GM12878 (cell line): ENCODE measurements at regions not wholly inside any gene's neighbourhood (a gene's known extent, or its start where the extent isn't known, plus 50 kb on each side); places are given as distances from the start of the nearest gene placed in this dataset.

Experiments used
- BCL3 ChIP-seq: IDR thresholded peaks from 2 replicates; pipeline ENCODE4 v1.6.1; 2011; ENCODE audit warnings: borderline replicate concordance, low read depth, mild to moderate bottlenecking, moderate library complexity, low read length; ENCODE audit not compliant: insufficient read depth, poor library complexity, severe bottlenecking
- CBFB ChIP-seq: IDR thresholded peaks from 2 replicates; pipeline ENCODE4 v1.6.1; 2016; ENCODE audit warnings: antibody characterized with exemption, low read depth
- E4F1 ChIP-seq: fragments of 450-650 bp; IDR thresholded peaks from 2 replicates; pipeline ENCODE4 v1.6.1; 2018; ENCODE audit warnings: borderline replicate concordance, mild to moderate bottlenecking; ENCODE audit not compliant: partially characterized antibody
- KAT2A ChIP-seq: conservative IDR thresholded peaks from 2 replicates; pipeline ENCODE4 v1.6.1; 2011; ENCODE audit warnings: low read depth, low read length; ENCODE audit not compliant: control insufficient read depth
- LARP7 ChIP-seq: fragments of 450-650 bp; IDR thresholded peaks from 2 replicates; pipeline ENCODE4 v1.6.1; 2017; ENCODE audit warnings: mild to moderate bottlenecking
- NFYA ChIP-seq: IDR thresholded peaks from 2 replicates; pipeline ENCODE4 v1.6.1; 2011; ENCODE audit warnings: low read depth, mild to moderate bottlenecking, low read length, improper control_type of control experiment, borderline replicate concordance
- NKRF ChIP-seq: fragments of 450-650 bp; conservative IDR thresholded peaks from 2 replicates; pipeline ENCODE4 v1.6.1; 2017; ENCODE audit warnings: mild to moderate bottlenecking, moderate library complexity
- SMAD1 ChIP-seq: fragments of 450-650 bp; IDR thresholded peaks from 2 replicates; pipeline ENCODE4 v1.6.1; 2018; ENCODE audit warnings: mild to moderate bottlenecking, low read depth; ENCODE audit not compliant: partially characterized antibody
- SUZ12 ChIP-seq: fragments of 200-600 bp; sonication (generic); IDR thresholded peaks from one replicate; pipeline ENCODE4 v1.6.1; 2018; ENCODE audit warnings: antibody characterized with exemption, mild to moderate bottlenecking; ENCODE audit not compliant: unreplicated experiment
- ZBTB33 ChIP-seq: fragments of 450-650 bp; IDR thresholded peaks from 2 replicates; pipeline ENCODE4 v1.6.1; 2017; ENCODE audit warnings: mild to moderate bottlenecking
- ZNF384 ChIP-seq: IDR thresholded peaks from 2 replicates; pipeline ENCODE4 v1.6.1; 2012; ENCODE audit warnings: low read depth, mild to moderate bottlenecking, low read length, improper control_type of control experiment, borderline replicate concordance
- ZSCAN29 ChIP-seq: fragments of 450-650 bp; IDR thresholded peaks from 2 replicates; pipeline ENCODE4 v1.6.1; 2017; ENCODE audit warnings: mild to moderate bottlenecking, moderate library complexity
- TF ChIP-seq, protein P1 (sequence below): IDR thresholded peaks from 2 replicates; pipeline ENCODE4 v1.6.1; 2012; ENCODE audit warnings: mild to moderate bottlenecking, low read depth, low read length
- TF ChIP-seq, protein P2 (sequence below): fragments of 450-650 bp; IDR thresholded peaks from 2 replicates; pipeline ENCODE4 v1.6.1; 2014; ENCODE audit warnings: mild to moderate bottlenecking

DNA sequence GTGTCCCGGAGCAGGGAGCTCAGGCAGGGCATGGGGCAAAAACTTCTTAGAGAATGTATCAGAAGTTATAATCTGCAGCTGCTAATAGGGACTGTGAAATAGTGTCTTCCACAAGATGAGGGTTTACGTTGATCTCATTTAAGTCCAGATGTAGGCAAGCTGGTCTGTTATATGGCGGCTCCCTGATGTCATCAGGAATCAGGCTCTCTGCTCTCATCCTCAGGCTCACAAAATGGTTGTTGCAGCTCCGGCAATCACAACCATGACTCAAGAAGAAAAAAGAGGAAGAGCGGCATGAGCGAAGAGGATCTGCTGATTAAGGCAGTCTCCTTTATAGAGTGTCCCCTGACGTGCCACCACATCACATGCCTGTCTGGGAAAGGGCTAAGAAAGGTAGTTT lies 191.3 kb downstream of the KLF5 start (continued):
- TF ChIP-seq, protein P1, sequence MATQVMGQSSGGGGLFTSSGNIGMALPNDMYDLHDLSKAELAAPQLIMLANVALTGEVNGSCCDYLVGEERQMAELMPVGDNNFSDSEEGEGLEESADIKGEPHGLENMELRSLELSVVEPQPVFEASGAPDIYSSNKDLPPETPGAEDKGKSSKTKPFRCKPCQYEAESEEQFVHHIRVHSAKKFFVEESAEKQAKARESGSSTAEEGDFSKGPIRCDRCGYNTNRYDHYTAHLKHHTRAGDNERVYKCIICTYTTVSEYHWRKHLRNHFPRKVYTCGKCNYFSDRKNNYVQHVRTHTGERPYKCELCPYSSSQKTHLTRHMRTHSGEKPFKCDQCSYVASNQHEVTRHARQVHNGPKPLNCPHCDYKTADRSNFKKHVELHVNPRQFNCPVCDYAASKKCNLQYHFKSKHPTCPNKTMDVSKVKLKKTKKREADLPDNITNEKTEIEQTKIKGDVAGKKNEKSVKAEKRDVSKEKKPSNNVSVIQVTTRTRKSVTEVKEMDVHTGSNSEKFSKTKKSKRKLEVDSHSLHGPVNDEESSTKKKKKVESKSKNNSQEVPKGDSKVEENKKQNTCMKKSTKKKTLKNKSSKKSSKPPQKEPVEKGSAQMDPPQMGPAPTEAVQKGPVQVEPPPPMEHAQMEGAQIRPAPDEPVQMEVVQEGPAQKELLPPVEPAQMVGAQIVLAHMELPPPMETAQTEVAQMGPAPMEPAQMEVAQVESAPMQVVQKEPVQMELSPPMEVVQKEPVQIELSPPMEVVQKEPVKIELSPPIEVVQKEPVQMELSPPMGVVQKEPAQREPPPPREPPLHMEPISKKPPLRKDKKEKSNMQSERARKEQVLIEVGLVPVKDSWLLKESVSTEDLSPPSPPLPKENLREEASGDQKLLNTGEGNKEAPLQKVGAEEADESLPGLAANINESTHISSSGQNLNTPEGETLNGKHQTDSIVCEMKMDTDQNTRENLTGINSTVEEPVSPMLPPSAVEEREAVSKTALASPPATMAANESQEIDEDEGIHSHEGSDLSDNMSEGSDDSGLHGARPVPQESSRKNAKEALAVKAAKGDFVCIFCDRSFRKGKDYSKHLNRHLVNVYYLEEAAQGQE = no peak
- TF ChIP-seq BCL3 = no peak
- TF ChIP-seq KAT2A = no peak
- TF ChIP-seq ZSCAN29 = no peak
- TF ChIP-seq LARP7 = no peak
- TF ChIP-seq, protein P2, sequence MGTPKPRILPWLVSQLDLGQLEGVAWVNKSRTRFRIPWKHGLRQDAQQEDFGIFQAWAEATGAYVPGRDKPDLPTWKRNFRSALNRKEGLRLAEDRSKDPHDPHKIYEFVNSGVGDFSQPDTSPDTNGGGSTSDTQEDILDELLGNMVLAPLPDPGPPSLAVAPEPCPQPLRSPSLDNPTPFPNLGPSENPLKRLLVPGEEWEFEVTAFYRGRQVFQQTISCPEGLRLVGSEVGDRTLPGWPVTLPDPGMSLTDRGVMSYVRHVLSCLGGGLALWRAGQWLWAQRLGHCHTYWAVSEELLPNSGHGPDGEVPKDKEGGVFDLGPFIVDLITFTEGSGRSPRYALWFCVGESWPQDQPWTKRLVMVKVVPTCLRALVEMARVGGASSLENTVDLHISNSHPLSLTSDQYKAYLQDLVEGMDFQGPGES = no peak
- TF ChIP-seq NFYA = no peak
- no peak for TF ChIP-seq SUZ12
- TF ChIP-seq CBFB = no peak
- TF ChIP-seq ZNF384 = no peak
- no peak for TF ChIP-seq SMAD1
- no peak for TF ChIP-seq NKRF
- no peak for TF ChIP-seq ZBTB33
- no peak for TF ChIP-seq E4F1
- TF ChIP-seq, all 136 proteins: peak for 0
